Cardiac fibroblast (primary cell): ENCODE measurements at regions not wholly inside any gene's neighbourhood (a gene's known extent, or its start where the extent isn't known, plus 50 kb on each side); places are given as distances from the start of the nearest gene placed in this dataset.

ENCODE experiments used
- DNase-seq, 2 donors: peaks; one replicate each; pipeline versions ENCODE4 v3.0.0 to v3.0.0-alpha.2; 2010; ENCODE audit warnings: low read depth in 2 of 2
- H3K4me3 ChIP-seq, 2 donors: replicated peaks in 1 of 2; 1 replicate in 1 of 2; 2 replicates in 1 of 2; pipeline ENCODE4 v1.5.1; 2011; ENCODE audit warnings: low read depth in 2 of 2, low read length in 2 of 2, mild to moderate bottlenecking in 2 of 2, moderate library complexity in 1 of 2
- CTCF ChIP-seq: IDR thresholded peaks from one replicate; pipeline ENCODE4 v1.5.1; 2011; ENCODE audit warnings: low read depth, mild to moderate bottlenecking, low read length, inconsistent platforms

DNA sequence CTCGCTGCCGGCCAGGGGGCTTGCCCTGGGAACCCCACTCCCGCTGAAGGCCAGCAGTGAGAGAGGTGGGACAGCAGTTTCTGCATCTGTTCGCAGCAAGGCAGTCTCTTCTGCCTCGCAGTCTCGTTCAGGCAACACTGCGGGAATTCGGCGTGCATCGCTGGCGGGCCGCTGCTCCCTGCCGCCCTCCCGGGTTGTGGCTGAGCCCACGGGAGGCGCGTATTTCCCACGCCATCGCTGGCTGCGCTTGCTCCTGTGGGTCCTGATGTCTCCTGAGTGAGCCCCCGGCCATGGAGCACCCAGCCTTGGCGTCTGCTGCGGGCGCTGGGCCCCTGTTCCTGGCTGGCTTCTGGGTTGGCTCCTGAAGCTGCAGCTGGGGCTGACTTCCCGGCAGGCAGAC, 227.9 kb downstream of the TEX29 start:
- no peak for TF ChIP-seq CTCF
- no peak overlapping the region for H3K4me3 ChIP-seq
- no peak for DNase-seq

DNA sequence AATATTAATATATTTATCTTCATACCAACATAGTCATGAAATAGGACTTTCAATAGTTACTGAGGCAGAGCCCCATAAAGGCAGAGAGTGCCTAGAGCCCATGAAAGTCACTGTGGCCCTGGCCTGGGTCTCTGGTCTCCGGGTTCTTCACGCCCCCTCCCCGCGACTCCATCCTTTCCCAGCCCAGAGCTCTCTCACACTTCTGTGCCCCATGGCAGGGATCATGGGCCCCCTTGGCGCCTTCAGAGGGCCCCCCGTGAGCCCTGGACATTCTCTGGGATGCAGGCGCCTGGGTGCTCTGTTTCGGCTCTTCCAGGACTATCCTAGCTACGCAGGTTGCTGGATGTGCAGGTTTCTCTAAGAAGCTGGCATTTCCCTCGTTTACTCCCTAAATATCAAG, 228.4 kb downstream of the TEX29 start:
- no peak for TF ChIP-seq CTCF
- DNase-seq: no peak
- H3K4me3 ChIP-seq: no peak overlapping the region

DNA sequence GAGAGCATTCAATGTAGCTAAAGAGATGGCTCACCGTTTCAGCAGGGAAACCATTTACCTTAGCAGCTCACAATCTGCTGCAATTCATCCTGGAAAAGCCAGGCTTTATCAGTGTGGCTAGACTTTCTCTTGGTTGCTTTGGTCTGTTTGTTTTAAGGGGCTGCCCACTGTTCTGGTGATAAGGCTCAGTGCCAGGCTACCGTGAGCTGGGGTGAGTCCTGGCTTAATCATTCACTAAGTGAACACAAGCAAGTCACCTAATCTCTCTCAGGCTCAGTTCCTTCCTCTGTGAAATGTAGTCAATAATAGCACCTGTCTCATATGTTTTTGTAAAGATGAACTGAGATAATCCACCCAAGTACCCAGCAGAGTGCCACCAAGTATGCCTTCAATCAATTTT, 229.0 kb downstream of the TEX29 start:
- no peak for DNase-seq
- no peak for TF ChIP-seq CTCF
- no peak overlapping the region for H3K4me3 ChIP-seq

- no peak for DNase-seq
- H3K4me3 ChIP-seq: no peak overlapping the region
- TF ChIP-seq CTCF: no peak
Measured at GRCh38 chr13:111550062-111550461, 229.6 kb downstream of the TEX29 start.

GRCh38 chr13:111551204-111551820, 230.9 kb downstream of the TEX29 start:
- TF ChIP-seq CTCF: no peak

DNA sequence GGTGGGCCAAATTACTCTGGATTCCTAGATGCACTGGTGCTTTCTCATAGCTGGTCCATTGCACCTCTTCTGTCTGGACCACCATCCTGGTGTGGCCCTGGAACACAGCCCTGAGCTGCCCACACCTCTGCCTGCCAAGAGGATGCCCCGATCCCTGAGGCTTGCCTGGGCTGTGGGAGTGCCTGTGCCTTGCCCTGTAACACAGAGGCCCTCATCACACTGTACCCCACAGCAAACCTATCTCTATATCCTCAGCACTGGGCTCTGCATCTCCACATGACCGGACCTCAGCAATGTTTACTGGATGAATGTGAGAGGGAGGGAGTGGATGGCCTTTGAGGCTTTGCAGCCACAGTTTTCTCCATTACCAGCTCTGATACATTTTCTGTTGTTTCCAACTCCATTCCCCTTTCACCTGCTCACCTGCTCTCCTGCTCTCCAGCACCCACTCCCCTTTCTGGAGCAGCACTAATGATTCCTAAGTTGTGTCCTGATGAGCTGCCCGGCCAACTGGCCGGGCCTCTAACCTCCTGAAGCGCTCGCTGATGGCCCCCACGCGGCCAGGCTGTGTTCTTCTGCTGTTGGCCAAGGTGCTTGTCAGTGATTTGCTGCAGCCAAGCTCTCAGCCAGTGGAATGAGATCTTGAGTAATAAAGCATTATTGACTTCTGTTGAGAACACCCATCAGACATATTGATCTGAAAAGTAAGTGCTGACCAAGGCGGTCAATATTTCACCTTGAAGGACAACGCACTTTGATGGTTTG, 232.6 kb downstream of the TEX29 start:
- TF ChIP-seq CTCF: no peak
- H3K4me3 ChIP-seq: no peak overlapping the region
- no peak for DNase-seq

More at GRCh38 chr13:111551204-111551820, 230.9 kb downstream of the TEX29 start:
- DNase-seq: no peak
- no peak overlapping the region for H3K4me3 ChIP-seq
